ENCODE measurements at regions not wholly inside any gene's neighbourhood (a gene's known extent, or its start where the extent isn't known, plus 50 kb on each side); places are given as distances from the start of the nearest gene placed in this dataset.

GRCh38 chr13:54484166-54484565 lies 1455.6 kb downstream of the OLFM4 start:
- 88% methylated on average over 1 of the region's 1 CpG for WGBS
- H3K36me3 ChIP-seq: no peaks in the 10 kb centered on the region
- no peak for DNase-seq (ENCODE audit: low spot score in 2 of 2)
- H3K9me3 ChIP-seq: no peaks in the 10 kb centered on the region
- no peak overlapping the region for H3K27ac ChIP-seq
- H3K4me3 ChIP-seq: no peak overlapping the region
- no peaks in the 10 kb centered on the region for H3K4me1 ChIP-seq
- no peak for TF ChIP-seq CTCF (IDR thresholded peaks at IDR 0.05)
- TF ChIP-seq EP300 (IDR thresholded peaks at IDR 0.05): no peak
- TF ChIP-seq POLR2AphosphoS5 (IDR thresholded peaks at IDR 0.05): no peak
- TF ChIP-seq POLR2A (IDR thresholded peaks at IDR 0.05): no peak
- H3K27me3 ChIP-seq: no peaks in the 10 kb centered on the region

GRCh38 chr13:54486421-54487166 lies 1458.0 kb downstream of the OLFM4 start:
- no peaks in the 10 kb centered on the region for H3K4me1 ChIP-seq
- H3K4me3 ChIP-seq: no peak overlapping the region
- H3K36me3 ChIP-seq: no peaks in the 10 kb centered on the region
- no peaks in the 10 kb centered on the region for H3K9me3 ChIP-seq
- no peak overlapping the region for H3K27ac ChIP-seq
- 84% methylated on average over 6 of the region's 7 CpGs for WGBS
- no peak for DNase-seq (ENCODE audit: low spot score in 2 of 2)
- TF ChIP-seq POLR2AphosphoS5 (IDR thresholded peaks at IDR 0.05) (no peak), POLR2A (IDR thresholded peaks at IDR 0.05) (no peak), EP300 (IDR thresholded peaks at IDR 0.05) (no peak), CTCF (IDR thresholded peaks at IDR 0.05) (no peak)
- H3K27me3 ChIP-seq: no peaks in the 10 kb centered on the region

- Histone ChIP-seq H3K36me3 (no peaks in the 10 kb centered on the region), H3K4me1 (no peaks in the 10 kb centered on the region), H3K4me3 (no peak overlapping the region), H3K27ac (no peak overlapping the region), H3K9me3 (no peaks in the 10 kb centered on the region), H3K27me3 (no peaks in the 10 kb centered on the region)
- WGBS: 90% methylated on average over 1 of the region's 1 CpG
- DNase-seq (ENCODE audit: low spot score in 2 of 2): no peak
- no peak for TF ChIP-seq POLR2AphosphoS5 (IDR thresholded peaks at IDR 0.05)
- TF ChIP-seq POLR2A (IDR thresholded peaks at IDR 0.05): no peak
- no peak for TF ChIP-seq CTCF (IDR thresholded peaks at IDR 0.05)
- no peak for TF ChIP-seq EP300 (IDR thresholded peaks at IDR 0.05)
Measured at GRCh38 chr13:54489359-54489758, 1460.7 kb downstream of the OLFM4 start.

- no peaks in the 10 kb centered on the region for H3K36me3 ChIP-seq
- 45% methylated on average over 3 of the region's 3 CpGs for WGBS
- no peak overlapping the region for H3K27ac ChIP-seq
- TF ChIP-seq POLR2A (IDR thresholded peaks at IDR 0.05) (no peak), CTCF (IDR thresholded peaks at IDR 0.05) (no peak), POLR2AphosphoS5 (IDR thresholded peaks at IDR 0.05) (no peak)
- H3K4me3 ChIP-seq: no peak overlapping the region
- H3K4me1 ChIP-seq: no peaks in the 10 kb centered on the region
- no peaks in the 10 kb centered on the region for H3K27me3 ChIP-seq
- DNase-seq (ENCODE audit: low spot score in 2 of 2): no peak
- H3K9me3 ChIP-seq: no peaks in the 10 kb centered on the region
Measured at GRCh38 chr13:54492995-54493394, 1464.4 kb downstream of the OLFM4 start.

- H3K4me3 ChIP-seq: no peak overlapping the region
- 50% methylated on average over 5 of the region's 5 CpGs for WGBS
Measured at GRCh38 chr13:54511366-54511765, 1482.8 kb downstream of the OLFM4 start.

More at GRCh38 chr13:54511366-54511765, 1482.8 kb downstream of the OLFM4 start:
- no peak for DNase-seq (ENCODE audit: low spot score in 2 of 2)
- TF ChIP-seq EP300 (IDR thresholded peaks at IDR 0.05) (no peak), POLR2A (IDR thresholded peaks at IDR 0.05) (no peak), POLR2AphosphoS5 (IDR thresholded peaks at IDR 0.05) (no peak), CTCF (IDR thresholded peaks at IDR 0.05) (no peak)
- no peaks in the 10 kb centered on the region for H3K9me3 ChIP-seq
- H3K36me3 ChIP-seq: no peaks in the 10 kb centered on the region
- H3K27me3 ChIP-seq: no peaks in the 10 kb centered on the region
- no peaks in the 10 kb centered on the region for H3K4me1 ChIP-seq
- no peak overlapping the region for H3K27ac ChIP-seq

Measured in suprapubic skin (tissue), 4 donors.